ENCODE measurements at regions not wholly inside any gene's neighbourhood (a gene's known extent, or its start where the extent isn't known, plus 50 kb on each side); places are given as distances from the start of the nearest gene placed in this dataset.

GRCh38 chr12:91913124-91913523 lies 232.5 kb downstream of the BTG1 start:
- no peak for TF ChIP-seq CTCF (IDR thresholded peaks at IDR 0.05; ENCODE audit: poor library complexity)
- TF ChIP-seq EZH2 (IDR thresholded peaks at IDR 0.05; ENCODE audit: borderline replicate concordance) = no peak
- TF ChIP-seq EZH2phosphoT487 (IDR thresholded peaks at IDR 0.05; ENCODE audit: low read depth, severe bottlenecking, unreplicated experiment) = no peak

All from hepatocyte (in vitro differentiated cells).